ENCODE measurements at regions not wholly inside any gene's neighbourhood (a gene's known extent, or its start where the extent isn't known, plus 50 kb on each side); places are given as distances from the start of the nearest gene placed in this dataset.

- no peak for TF ChIP-seq NR1H2 (CRISPR knock-in tag; IDR thresholded peaks at IDR 0.05)
- no peak for TF ChIP-seq ZNF138 (CRISPR knock-in tag; conservative IDR thresholded peaks at IDR 0.05)
- TF ChIP-seq USF1 (CRISPR knock-in tag; IDR thresholded peaks at IDR 0.05) = no peak
- TF ChIP-seq E2F4 (CRISPR knock-in tag; IDR thresholded peaks at IDR 0.05; ENCODE audit: borderline replicate concordance, low read depth) = no peak
- TF ChIP-seq CTCF (IDR thresholded peaks at IDR 0.05) = no peak
- no peak for TF ChIP-seq ELF4 (CRISPR knock-in tag; IDR thresholded peaks at IDR 0.05; ENCODE audit: low read depth)
Measured at GRCh38 chr22:34294986-34295385, 374.7 kb upstream of the LARGE1 start.

Data from WTC11 (cell line).